HG03064 (cell line): ENCODE measurements at regions not wholly inside any gene's neighbourhood (a gene's known extent, or its start where the extent isn't known, plus 50 kb on each side); places are given as distances from the start of the nearest gene placed in this dataset.
"Not testable (repeated sequence)": the region's sequence is repeated elsewhere in the genome, so short reads cannot be mapped to it uniquely, and the experiment has no call there.

Source experiments
- ATAC-seq: cut with Tn5 transposase; IDR thresholded peaks from one replicate; pipeline ENCODE4 v1.9.1; 2021; ENCODE audit warnings: low read depth; ENCODE audit not compliant: unreplicated experiment

- ATAC-seq, result no peak
Measured at GRCh38 chr3:81198756-81199155, 562.7 kb downstream of the GBE1 start.

- no peak for ATAC-seq
Measured at GRCh38 chr3:81198216-81198615, 563.2 kb downstream of the GBE1 start.

- ATAC-seq, result no peak
Measured at GRCh38 chr3:81197386-81197785, 564.1 kb downstream of the GBE1 start.

- no peak for ATAC-seq
Measured at GRCh38 chr3:81195478-81195877, 566.0 kb downstream of the GBE1 start.

- no peak for ATAC-seq
Measured at GRCh38 chr3:81186412-81186811, 575.0 kb downstream of the GBE1 start.

GRCh38 chr3:81182086-81182875, 579.2 kb downstream of the GBE1 start:
- not testable (repeated sequence) for ATAC-seq

GRCh38 chr3:81173514-81173913, 587.9 kb downstream of the GBE1 start:
- no peak for ATAC-seq

- ATAC-seq, result no peak
Measured at GRCh38 chr3:81170298-81170697, 591.1 kb downstream of the GBE1 start.

- ATAC-seq, result no peak
Measured at GRCh38 chr3:81164806-81165205, 596.6 kb downstream of the GBE1 start.

GRCh38 chr3:81161851-81162250, 599.6 kb downstream of the GBE1 start:
- no peak for ATAC-seq

- no peak for ATAC-seq
Measured at GRCh38 chr3:81161100-81161499, 600.3 kb downstream of the GBE1 start.

- ATAC-seq, result no peak
Measured at GRCh38 chr3:81154611-81155143, 606.8 kb downstream of the GBE1 start.

GRCh38 chr3:81152156-81152555, 609.3 kb downstream of the GBE1 start:
- ATAC-seq, result no peak

GRCh38 chr3:81132995-81133394, 628.5 kb downstream of the GBE1 start:
- ATAC-seq, result no peak

GRCh38 chr3:81105789-81106488, 655.5 kb downstream of the GBE1 start:
- no peak for ATAC-seq

GRCh38 chr3:81105206-81105605, 656.2 kb downstream of the GBE1 start:
- no peak for ATAC-seq

- ATAC-seq, result no peak
Measured at GRCh38 chr3:81097889-81098288, 663.6 kb downstream of the GBE1 start.

- ATAC-seq, result no peak
Measured at GRCh38 chr3:81095956-81096355, 665.5 kb downstream of the GBE1 start.

GRCh38 chr3:81094986-81095385, 666.5 kb downstream of the GBE1 start:
- ATAC-seq, result no peak

- ATAC-seq, result no peak
Measured at GRCh38 chr3:81087607-81088006, 673.8 kb downstream of the GBE1 start.

- no peak for ATAC-seq
Measured at GRCh38 chr3:81086348-81086747, 675.1 kb downstream of the GBE1 start.

- no peak for ATAC-seq
Measured at GRCh38 chr3:81080608-81081007, 680.8 kb downstream of the GBE1 start.
